Right ventricle myocardium inferior (tissue), 1 donor: ENCODE measurements at regions not wholly inside any gene's neighbourhood (a gene's known extent, or its start where the extent isn't known, plus 50 kb on each side); places are given as distances from the start of the nearest gene placed in this dataset.

ENCODE experiments used
- ATAC-seq: fragments of 200-7000 bp; cut with Tn5 transposase; one replicate; pipeline ENCODE4 v1.9.1; 2020; ENCODE audit warnings: mild to moderate bottlenecking, moderate library complexity
- DNase-seq: peaks from one replicate; pipeline ENCODE4 v3.0.0; 2021; ENCODE audit errors: missing footprints
- intact Hi-C: fragments of 100-400 bp; cut with DNase I; formaldehyde crosslinking; loops from one replicate; pipeline ENCODE4 v1.11.0; 2022
- donor health status: DM: no; HTN: yes; CAD: no; lungs with severe emphysema.

DNA sequence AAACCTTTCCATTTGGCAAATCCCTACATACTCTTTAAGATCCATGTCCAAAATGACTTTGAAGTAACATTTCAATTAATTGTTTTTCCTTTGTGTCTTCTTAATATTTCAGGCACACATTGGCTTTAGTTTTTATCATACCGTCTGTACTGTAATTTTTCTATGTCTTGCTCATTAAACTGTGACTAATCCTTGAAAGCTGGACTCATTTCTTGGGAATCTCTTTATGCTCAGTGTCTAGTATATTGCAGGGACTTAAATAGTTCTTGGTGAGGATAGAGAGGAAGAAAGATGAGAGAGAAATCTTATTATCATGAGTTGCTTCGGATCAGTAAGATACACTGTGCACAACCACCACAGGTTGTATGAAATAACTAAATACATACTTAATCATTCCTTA is 448.3 kb upstream of the ST6GAL2 start:
- intact Hi-C loops: no loop called here

DNA sequence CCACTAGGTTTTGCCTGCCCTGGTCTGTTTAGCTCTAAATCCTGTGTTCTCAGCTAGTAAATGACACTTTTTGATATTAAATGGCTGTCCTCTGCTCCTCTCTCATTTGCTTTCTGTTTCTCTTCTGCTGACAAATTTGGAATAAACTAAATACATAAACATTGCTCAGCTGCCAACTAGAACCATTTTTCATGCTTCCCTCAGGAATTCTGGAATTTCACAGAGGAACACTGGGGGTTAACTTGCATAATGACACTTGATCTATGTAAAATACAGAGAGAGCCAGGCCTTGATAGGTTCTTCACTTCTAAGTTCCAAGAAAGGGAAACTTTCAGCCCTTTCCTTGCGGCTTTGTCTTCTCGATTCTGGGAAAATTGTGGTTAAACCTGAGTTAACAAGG is 450.6 kb upstream of the ST6GAL2 start:
- DNase-seq: no peak
- no peak for ATAC-seq
- intact Hi-C loops: no loop called here

More for the DNA sequence above, 448.3 kb upstream of the ST6GAL2 start:
- DNase-seq: no peak
- ATAC-seq: no peak

DNA sequence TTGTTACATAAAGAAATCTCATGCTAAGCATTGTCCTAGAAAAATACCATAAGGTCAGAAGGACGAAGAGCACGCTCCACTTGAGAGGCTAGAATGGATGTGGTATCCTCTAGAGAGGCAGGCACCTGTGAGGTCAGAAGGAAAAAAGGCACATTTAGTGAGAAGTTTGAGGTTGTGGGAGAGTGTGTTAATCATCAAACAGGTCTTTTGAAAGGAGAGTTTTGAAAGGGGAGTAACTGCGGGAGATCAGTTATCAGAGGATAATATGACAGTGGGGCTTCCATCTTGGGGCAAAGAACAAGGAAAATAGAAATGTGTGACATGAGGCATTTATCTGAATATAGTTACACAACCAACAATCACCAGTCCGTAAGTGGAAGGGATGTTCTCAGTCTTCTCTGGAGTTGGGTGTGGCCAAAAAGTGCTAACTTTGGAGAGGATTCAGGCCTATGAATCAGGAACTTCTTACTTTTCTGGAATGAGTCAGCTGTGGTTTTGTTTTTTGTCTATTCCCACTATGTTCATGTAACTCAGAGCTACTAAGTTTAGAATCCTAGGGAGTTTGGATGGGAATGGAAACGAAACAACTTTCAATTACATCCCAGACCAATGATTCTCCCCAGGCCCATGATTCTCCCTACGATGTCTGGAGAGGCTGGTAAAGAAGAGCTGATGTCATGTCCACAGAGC is 451.4 kb upstream of the ST6GAL2 start:
- DNase-seq: no peak
- ATAC-seq: peak; percentile 90
- intact Hi-C loops: no loop called here

DNA sequence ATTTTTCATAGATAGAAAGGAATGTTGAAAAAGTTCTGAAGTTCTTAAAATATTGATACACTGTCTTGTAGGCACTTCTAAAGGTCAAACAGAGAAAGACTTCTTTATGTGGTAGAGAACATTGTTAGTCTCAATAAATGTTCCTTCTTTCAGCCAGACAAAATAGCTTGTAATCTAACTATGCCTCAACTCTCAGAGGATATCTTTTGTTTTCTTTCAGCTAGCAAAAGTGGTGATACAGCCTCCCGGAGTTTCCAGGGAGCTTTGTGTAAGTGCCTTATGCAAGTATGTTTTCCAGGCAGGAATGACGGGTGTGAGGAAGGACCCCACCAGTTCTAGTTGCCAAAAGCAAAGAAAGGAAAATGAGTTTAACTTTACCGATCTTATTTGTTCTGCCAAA is 452.1 kb upstream of the ST6GAL2 start:
- intact Hi-C loops: no loop called here
- ATAC-seq (peak; percentile 79), DNase-seq (no peak)

DNA sequence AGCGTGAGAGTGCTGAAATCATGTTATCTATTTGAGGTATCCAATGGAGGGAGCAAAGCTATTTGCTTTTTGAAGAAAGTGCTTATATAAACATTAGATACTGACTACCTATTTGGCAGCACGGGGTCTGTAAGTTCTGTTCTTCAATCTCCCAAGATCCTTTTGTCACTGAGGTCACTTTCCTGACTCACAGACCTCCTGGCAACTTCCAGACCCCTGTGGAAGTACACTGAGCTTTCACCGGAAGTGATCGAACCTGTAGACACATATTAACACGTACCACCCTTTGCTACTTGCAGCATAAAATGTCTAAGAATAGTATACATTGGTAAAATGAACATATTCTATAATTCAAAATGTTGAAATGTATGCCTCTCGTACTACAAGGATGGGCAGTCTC is 452.6 kb upstream of the ST6GAL2 start:
- intact Hi-C loops: no loop called here
- DNase-seq (no peak), ATAC-seq (peak; percentile 15)

DNA sequence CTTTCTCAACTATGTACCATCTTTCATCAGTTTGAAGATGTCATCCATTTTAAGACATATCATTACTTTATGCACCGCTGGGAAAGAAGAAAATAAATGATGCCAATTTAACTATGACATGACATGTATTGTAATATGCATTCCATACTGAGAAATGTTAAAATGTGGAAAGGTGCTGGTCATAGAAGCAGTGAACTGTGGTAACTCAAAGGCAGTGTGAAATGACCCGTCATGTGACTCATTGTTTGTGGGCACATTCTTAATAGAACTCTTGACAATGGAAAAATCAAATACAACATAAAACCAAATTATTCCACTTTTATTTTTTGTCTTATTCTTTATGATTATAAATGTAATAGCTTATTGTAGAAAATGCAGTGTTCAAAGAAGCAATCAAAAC is 455.0 kb upstream of the ST6GAL2 start:
- ATAC-seq (no peak), DNase-seq (no peak)
- intact Hi-C loops: no loop called here

DNA sequence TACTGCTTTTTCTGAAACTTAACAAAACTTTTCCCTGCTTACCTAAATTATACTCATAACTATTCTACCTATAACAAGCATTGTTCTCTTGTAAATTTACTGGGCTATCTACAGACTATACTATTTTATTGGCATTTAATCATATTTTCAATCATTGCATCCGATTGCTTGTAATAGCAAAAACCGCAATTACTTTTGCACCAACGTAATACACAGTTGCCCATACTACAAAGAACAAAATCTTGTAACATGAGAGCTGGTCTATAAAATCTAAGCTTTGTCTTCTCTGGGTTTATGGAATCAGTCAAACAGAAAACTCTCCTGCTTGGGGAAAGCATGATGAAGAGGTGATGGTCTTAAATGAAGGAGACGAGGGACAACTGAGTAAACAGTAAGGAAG is 463.4 kb upstream of the ST6GAL2 start:
- intact Hi-C loops: no loop called here
- DNase-seq (no peak), ATAC-seq (no peak)

DNA sequence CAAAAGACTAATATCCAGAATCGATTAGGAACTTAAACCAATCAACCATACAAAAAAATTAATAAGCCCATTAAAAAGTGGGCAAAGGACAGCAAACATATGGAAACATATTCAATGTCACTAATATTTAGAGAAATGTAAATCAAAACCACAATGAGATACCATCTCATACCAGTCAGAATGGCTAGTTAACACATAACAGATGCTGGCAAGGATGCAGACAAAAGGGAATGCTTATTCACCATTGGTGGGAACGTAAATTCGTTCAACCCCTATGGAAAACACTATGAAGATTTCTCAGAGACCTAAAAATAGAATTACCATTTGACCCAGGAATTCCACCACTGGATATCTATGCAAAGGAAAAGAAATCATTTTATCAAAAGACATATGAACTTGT is 468.2 kb upstream of the ST6GAL2 start:
- ATAC-seq (no peak), DNase-seq (no peak)
- intact Hi-C loops: no loop called here

DNA sequence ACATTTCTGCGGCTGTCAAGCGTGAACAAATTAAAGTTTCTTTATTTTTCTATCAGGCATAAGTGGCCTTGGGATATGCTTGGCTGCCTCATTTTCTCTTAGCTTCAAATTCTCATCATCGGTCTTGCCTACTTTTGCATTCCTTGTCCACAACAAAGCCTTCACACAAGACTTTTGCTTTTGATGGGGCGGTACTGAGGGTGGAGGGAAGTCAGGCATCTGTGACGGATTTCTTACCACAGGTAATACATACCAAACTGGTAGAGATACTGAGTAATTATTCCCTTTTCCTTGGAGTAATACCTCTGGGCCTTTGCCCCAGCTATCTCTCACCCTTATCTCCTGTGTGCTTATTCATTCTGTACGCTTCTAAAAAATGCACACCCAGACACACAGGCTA is 468.3 kb upstream of the RGPD4 start:
- intact Hi-C loops: no loop called here
- no peak for DNase-seq
- ATAC-seq: no peak

DNA sequence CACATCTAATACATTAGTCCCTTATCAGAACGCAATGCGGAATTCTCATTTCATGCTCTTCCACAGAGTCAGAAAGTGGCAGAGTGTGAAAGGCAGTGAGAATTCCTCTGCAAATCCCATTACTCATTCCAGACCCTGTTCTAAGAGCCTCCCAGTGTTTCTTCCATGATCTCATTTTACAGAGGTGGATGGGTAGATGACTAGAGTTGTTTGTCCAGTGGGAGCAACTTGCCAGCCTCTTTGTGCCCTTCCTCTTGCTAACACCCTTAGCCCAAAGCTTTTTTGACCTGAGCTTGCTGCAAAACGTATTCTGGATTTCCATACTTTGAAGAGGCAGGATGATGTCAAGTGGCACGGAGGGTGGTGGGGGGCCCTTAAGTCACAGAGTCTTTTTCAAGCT is 467.7 kb upstream of the RGPD4 start:
- intact Hi-C loops: no loop called here
- DNase-seq: no peak
- ATAC-seq: no peak

DNA sequence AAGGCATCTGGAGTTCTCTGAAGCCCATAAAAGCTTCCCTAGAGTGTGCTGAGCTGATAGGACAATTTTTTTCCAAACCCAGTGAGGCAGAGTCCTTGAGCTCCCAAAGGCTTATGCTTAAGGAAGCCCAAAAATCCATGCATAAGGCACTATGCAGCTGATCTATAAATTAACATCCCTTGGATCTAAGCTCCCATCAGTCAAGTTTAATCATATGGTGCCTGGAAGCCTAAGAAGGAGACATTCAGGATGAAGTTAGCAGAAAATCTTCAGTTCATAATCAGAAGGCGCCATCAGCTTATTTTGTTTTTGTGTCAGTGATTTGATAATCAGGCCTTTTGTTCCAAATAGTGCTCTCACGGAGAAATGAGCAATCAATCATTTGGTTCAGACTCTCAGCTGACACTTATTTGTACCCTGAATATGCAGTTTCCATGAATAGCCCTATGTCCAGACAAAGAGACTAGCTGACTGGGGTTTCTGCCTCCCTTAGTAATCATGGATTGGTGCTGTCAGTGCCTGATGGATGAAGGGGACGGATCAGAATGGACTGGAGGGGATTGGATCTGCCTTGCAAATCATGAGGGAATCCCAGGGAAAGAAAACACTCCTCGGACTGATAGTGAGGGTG is 464.8 kb upstream of the RGPD4 start:
- intact Hi-C loops: no loop called here
- no peak for DNase-seq
- no peak for ATAC-seq

DNA sequence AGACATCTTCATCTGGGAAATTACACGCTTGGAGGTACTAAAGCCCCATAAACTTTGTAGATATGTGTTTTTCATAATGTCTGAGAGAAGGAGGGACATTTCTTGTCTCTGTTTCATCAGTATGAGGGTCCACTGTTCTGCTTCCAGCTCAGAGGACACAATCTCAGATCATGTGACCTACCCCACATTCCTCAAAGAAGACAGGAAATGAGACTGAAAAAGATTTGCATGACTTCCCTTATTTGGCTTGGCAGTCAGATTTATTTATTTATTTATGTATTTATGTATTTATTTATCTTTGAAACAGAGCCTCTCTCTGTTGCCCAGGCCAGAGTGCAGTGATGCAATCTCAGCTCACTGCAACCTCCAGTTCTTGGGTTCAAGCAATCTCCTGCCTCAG is 463.7 kb upstream of the RGPD4 start:
- ATAC-seq (no peak), DNase-seq (no peak)
- intact Hi-C loops: no loop called here

DNA sequence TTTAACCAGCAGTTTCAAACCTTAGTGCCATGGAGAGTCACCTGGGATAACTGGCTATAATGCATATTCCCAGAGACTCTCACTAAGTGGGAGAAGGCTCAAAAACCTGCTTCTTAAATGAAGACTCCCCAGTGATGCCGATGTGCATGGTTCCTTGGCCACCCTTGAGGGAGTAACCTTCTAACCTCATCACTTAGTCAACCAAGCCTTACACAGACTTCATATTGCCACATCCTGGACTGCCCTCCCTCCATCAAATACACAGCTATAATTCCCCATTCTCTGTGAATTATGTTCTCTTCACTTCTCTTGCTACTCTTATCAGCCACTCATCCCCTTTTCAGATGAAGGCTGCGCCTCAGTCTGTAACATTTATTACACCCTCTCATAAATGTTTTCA is 462.9 kb upstream of the RGPD4 start:
- ATAC-seq (no peak), DNase-seq (no peak)
- intact Hi-C loops: no loop called here

DNA sequence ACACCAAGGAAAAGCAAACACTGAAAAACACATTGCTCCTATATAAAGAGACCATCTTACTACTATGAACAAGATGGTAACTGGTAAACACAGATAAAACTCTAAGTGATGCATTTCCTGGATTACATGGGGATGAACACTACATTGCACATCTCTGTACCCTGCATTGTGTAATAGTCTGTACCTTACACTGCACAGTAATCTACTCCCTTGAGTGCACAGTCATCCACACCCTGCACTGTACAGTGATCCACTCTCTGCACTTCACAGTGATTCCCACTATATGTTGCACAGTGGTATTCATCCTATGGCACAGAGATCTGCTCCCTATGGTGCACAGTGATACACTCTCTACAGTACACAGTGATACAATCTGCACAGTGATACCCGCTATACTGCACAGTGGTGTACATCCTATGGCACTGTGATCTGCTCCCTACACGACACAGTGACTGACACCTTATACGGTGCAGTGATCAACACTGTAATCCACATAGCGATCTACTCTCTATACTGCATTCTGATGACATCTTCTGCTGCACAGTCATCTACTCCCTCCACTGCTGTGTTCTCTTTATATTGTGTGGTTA is 462.2 kb upstream of the RGPD4 start:
- DNase-seq (no peak), ATAC-seq (no peak)
- intact Hi-C loops: no loop called here

DNA sequence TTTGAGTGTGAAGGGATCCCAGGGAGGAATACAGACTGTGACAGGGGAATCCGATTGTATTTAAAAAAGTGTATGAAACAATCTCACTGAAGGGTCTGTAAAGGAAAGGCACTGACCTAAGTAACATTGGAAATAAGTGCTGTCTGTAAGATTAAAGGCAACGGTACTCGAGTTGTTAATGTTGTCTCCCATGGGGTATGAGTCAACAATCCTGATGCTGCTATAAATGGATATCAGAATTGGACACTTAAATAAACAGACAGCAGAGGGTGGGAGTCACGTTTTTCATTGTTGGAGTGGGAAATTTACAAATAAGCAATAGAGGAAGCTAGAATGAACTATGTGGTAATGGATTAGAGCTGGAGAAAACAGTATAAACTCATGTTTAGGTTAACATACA is 452.4 kb upstream of the RGPD4 start:
- intact Hi-C loops: no loop called here
- ATAC-seq (no peak), DNase-seq (no peak)

DNA sequence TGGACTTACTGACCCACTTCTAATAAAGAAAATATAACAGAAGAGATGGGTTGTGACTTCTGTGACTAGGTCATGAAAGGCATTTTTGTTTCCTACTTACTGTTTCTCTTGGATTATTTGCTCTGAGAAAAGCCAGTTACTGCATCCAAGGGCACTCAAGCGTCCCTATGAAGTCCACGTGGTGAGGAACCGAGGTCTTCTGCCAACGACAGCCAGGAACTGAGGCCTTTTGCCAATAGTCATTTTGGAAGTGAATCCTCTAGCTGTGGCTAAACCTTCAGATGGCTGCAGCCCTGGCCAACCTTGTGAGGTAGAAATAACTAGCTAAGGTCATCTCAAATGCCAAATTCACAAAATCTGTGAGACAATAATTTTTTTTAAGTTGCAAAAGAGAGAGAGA is 449.8 kb upstream of the RGPD4 start:
- ATAC-seq (peak; percentile 65), DNase-seq (no peak)
- intact Hi-C loops: no loop called here

DNA sequence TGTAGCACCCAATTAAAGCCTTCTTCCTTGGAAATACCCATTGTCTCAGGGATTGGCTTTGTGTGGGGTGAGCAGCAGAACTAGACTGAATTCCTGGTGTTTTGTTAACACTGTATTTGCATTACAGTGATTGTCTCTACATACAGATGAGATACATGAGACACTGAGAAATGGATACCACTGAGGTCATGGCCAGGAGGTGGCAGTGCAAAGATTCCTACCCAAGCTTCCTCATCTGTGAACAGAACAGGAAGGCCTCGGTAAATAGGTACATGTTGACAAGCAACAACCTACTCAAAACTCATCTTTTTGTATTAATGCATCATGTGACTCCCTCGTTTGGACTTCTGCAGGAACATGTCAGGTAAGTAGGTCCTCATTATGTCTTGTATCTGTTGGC is 445.8 kb upstream of the RGPD4 start:
- DNase-seq: no peak
- ATAC-seq: no peak

DNA sequence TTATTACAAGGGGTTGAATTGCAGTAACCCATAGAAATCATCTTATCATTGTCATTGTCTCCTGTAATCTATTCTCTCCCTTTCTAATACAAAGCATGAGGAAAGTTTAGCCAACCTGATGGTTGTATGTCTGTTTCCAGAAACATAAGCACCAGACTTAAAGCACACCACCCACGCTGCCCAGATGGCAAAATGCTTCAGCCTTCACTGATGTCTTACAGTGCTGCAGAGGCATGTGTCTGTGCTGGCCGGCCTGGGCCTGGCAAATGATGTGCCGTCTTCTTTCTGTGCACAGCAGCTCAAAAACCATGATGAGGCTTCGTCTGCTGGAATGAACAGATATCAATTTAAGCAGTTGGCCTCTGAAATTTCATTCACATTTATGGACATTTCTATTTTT is 443.0 kb upstream of the RGPD4 start:
- intact Hi-C loops: no loop called here
- DNase-seq (no peak), ATAC-seq (no peak)

More for the DNA sequence above, 445.8 kb upstream of the RGPD4 start:
- intact Hi-C loops: no loop called here

DNA sequence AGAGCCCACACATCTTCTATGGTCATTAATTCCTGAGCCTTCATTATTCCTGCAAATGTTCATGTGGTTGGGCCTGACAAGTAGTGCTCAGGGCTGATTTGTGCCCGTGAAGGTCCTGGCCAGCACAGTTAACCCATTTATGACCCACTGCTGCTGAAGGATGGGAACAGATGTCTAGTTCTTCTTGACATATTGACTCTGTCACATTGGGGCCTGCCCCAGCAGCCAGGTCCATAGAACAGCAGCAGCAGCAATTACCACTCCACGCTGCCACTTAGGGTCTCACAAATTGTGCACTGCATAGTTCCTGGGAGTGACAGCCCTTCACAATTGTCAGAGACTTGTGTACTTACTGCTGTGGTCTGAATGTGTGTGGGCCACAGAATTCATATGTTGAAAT is 442.3 kb upstream of the RGPD4 start:
- intact Hi-C loops: no loop called here
- DNase-seq: no peak
- no peak for ATAC-seq

DNA sequence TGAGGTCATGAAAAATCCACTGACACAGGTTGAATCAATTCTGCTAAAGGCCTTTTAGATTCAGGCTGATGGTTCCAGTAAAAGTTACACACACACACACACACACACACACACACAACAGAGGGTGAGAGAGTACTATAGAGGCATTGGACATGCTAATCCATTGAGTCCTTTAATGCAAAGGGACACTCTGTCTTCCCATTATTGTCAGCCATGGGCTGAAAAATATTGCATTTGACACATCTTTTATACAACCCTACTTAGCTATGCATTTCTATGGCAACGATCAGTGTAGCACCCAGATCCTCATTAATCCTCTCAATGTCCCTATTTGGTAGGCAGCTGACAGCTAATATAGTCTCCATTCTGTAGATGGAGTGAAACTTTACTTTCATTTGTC is 440.8 kb upstream of the RGPD4 start:
- ATAC-seq (no peak), DNase-seq (no peak)
- intact Hi-C loops: no loop called here

DNA sequence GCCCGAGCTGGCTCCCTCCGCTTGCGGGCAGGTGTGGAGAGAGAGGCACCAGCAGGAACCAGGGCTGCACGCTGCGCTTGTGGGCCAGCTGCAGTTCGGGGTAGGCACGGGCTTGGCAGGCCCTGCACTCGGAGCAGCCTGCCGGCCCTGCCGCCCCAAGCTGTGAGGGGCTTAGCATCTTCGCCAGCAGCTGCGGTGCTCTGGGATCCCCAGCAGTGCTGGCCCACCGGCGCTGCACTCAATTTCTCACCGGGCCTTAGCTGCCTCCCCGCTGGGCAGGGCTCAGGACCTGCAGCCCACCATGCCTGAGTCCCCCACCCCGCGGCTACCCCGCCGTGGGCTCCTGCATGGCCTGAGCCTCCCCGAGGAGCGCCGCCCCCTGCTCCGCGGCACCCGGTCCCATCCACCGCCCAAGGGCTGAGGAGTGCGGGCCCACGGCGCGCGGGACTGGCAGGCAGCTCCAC is 434.4 kb upstream of the RGPD4 start:
- intact Hi-C loops: no loop called here
- ATAC-seq: no peak
- peak; percentile 60 for DNase-seq
